Keratinocyte (primary cell): ENCODE measurements at regions not wholly inside any gene's neighbourhood (a gene's known extent, or its start where the extent isn't known, plus 50 kb on each side); places are given as distances from the start of the nearest gene placed in this dataset.

ENCODE experiments used
- EZH2 ChIP-seq: IDR thresholded peaks from one replicate; pipeline ENCODE4 v1.6.1; 2012; ENCODE audit warnings: inconsistent platforms, mild to moderate bottlenecking, low read length, moderate library complexity
- TF ChIP-seq, protein P1 (sequence below), 3 experiments: IDR thresholded peaks in 1 of 3; conservative IDR thresholded peaks in 1 of 3; optimal IDR thresholded peaks in 1 of 3; 2 replicates in 2 of 3; 3 replicates in 1 of 3; pipeline versions ENCODE3 to v1.5.1; 2011; ENCODE audit warnings: low read length in 3 of 3, mild to moderate bottlenecking in 3 of 3, moderate library complexity in 2 of 3, control low read depth in 1 of 3, inconsistent platforms in 1 of 3; ENCODE audit not compliant: insufficient read depth in 2 of 3; ENCODE audit errors: extremely low read depth in 1 of 3

DNA sequence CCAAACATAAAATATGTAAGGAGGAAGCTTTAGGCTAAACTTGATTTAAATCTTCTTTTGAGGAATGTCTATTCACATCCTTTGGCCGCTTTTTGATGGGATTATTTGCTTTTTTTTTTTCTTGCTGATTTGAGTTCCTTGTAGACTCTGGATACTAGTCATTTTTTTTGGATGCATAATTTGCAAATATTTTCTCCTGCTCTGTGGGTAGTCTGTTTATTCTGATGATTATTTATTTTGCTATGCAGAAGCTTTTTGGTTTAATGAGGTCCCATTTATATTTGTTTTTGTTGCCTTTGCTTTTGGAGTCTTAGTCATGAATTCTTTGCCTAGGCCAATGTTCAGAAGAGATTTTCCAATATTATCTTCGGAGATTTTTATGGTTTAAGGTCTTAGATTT, 144.9 kb downstream of the MAGEC2 start:
- TF ChIP-seq, protein P1, sequence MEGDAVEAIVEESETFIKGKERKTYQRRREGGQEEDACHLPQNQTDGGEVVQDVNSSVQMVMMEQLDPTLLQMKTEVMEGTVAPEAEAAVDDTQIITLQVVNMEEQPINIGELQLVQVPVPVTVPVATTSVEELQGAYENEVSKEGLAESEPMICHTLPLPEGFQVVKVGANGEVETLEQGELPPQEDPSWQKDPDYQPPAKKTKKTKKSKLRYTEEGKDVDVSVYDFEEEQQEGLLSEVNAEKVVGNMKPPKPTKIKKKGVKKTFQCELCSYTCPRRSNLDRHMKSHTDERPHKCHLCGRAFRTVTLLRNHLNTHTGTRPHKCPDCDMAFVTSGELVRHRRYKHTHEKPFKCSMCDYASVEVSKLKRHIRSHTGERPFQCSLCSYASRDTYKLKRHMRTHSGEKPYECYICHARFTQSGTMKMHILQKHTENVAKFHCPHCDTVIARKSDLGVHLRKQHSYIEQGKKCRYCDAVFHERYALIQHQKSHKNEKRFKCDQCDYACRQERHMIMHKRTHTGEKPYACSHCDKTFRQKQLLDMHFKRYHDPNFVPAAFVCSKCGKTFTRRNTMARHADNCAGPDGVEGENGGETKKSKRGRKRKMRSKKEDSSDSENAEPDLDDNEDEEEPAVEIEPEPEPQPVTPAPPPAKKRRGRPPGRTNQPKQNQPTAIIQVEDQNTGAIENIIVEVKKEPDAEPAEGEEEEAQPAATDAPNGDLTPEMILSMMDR (optimal IDR thresholded peaks at IDR 0.05 in 1 of 3, IDR thresholded peaks at IDR 0.05 in 1 of 3, conservative IDR thresholded peaks at IDR 0.05 in 1 of 3; ENCODE audit: extremely low read depth in 1 of 3, insufficient read depth in 2 of 3, low read length in 3 of 3), result no peak
- no peak for TF ChIP-seq EZH2
